Endothelial cell of umbilical vein (primary cell): ENCODE measurements at regions not wholly inside any gene's neighbourhood (a gene's known extent, or its start where the extent isn't known, plus 50 kb on each side); places are given as distances from the start of the nearest gene placed in this dataset.

Experiments
- BruUV-seq: library from RNA; stranded (reverse); fragments of 400-500 nt; replicated peaks from 2 replicates; lab custom pipeline; 2021; lab: Mats Ljungman, UMichigan
- CTCF ChIA-PET: fragments of 300-600, 350-600 bp; sonication (Branson Sonifier 250); formaldehyde crosslinking; loops from one replicate; lab custom pipeline; 2021; ENCODE audit warnings: antibody characterized with exemption, inconsistent platforms; lab: Charles Lee
- POLR2A ChIA-PET: fragments of 300-600, 350-600 bp; sonication (Branson Sonifier 250); formaldehyde crosslinking; loops from one replicate; lab custom pipeline; 2021; ENCODE audit warnings: antibody characterized with exemption, inconsistent platforms; lab: Charles Lee
- DNase-seq: peaks from one replicate; pipeline ENCODE4 v3.0.0-alpha.2; 2011; ENCODE audit warnings: low read depth, low spot score
- FAIRE-seq: peaks from 2 replicates; lab custom pipeline; 2011; peaks lifted over from hg19 to GRCh38; lab: Jason Lieb, UNC
- H2AFZ ChIP-seq: 2 replicates; pipeline ENCODE4 v1.6.0; 2012; ENCODE audit warnings: low read depth, low read length, control low read depth, inconsistent platforms
- H3K27ac ChIP-seq: 2 replicates; pipeline ENCODE4 v1.5.1; 2011; ENCODE audit warnings: low read depth, mild to moderate bottlenecking, control low read depth, low read length, moderate library complexity; ENCODE audit not compliant: insufficient read depth
- H3K27me3 ChIP-seq, 2 experiments: 2 replicates each; pipeline versions ENCODE4 v1.6.0 to v1.6.1; 2011; ENCODE audit warnings: low read length in 2 of 2, mixed read lengths in 1 of 2; ENCODE audit not compliant: control insufficient read depth in 2 of 2, insufficient read depth in 2 of 2
- H3K36me3 ChIP-seq, 2 experiments: 2 replicates in 1 of 2; 3 replicates in 1 of 2; pipeline ENCODE4 v1.5.1; 2011; ENCODE audit warnings: low read length in 2 of 2, mild to moderate bottlenecking in 1 of 2, moderate library complexity in 1 of 2; ENCODE audit not compliant: control insufficient read depth in 2 of 2, insufficient read depth in 2 of 2; ENCODE audit errors: extremely low read depth in 1 of 2
- H3K4me1 ChIP-seq: 3 replicates; pipeline ENCODE4 v1.5.1; 2011; ENCODE audit warnings: mild to moderate bottlenecking, low read length; ENCODE audit not compliant: control insufficient read depth, insufficient read depth; ENCODE audit errors: extremely low read depth
- H3K4me2 ChIP-seq: 2 replicates; pipeline ENCODE4 v1.6.1; 2011; ENCODE audit warnings: low read length, control low read depth, mixed read lengths; ENCODE audit not compliant: insufficient read depth
- H3K4me3 ChIP-seq, 3 experiments: fragments of 200-600 bp in 1 of 3; sonication (generic), shearing (Covaris generic) in 1 of 3; replicated peaks in 1 of 3; 2 replicates each; pipeline ENCODE4 v1.5.1; 2011 to 2016; ENCODE audit warnings: control low read depth in 3 of 3, low read length in 3 of 3, mild to moderate bottlenecking in 2 of 3, inconsistent platforms in 1 of 3, low read depth in 1 of 3, moderate library complexity in 1 of 3; ENCODE audit not compliant: insufficient read depth in 1 of 3
- H3K79me2 ChIP-seq: 2 replicates; pipeline ENCODE4 v1.6.0; 2012; ENCODE audit warnings: low read length, inconsistent platforms; ENCODE audit not compliant: control insufficient read depth, insufficient read depth
- H3K9ac ChIP-seq: replicated peaks from 2 replicates; pipeline ENCODE3; 2011; ENCODE audit warnings: low read length, control low read depth; ENCODE audit not compliant: insufficient read depth; ENCODE audit errors: extremely low read depth
- H3K9me1 ChIP-seq: replicated peaks from 3 replicates; pipeline ENCODE4 v1.6.0; 2011; ENCODE audit warnings: mild to moderate bottlenecking, low read length; ENCODE audit not compliant: control insufficient read depth, insufficient read depth; ENCODE audit errors: extremely low read depth
- H3K9me3 ChIP-seq: replicated peaks from 2 replicates; pipeline ENCODE4 v1.5.1; 2012; ENCODE audit warnings: low read length, inconsistent platforms; ENCODE audit not compliant: control insufficient read depth, insufficient read depth
- H4K20me1 ChIP-seq: replicated peaks from 2 replicates; pipeline ENCODE3; 2011; ENCODE audit warnings: mild to moderate bottlenecking, low read length; ENCODE audit not compliant: control insufficient read depth, insufficient read depth; ENCODE audit errors: extremely low read depth
- CTCF ChIP-seq, 2 donors: IDR thresholded peaks; 1 replicate in 1 of 2; 2 replicates in 1 of 2; pipeline ENCODE4 v1.5.1; 2011; ENCODE audit warnings: low read length in 2 of 2, mild to moderate bottlenecking in 2 of 2, moderate library complexity in 2 of 2, control low read depth in 1 of 2, inconsistent platforms in 1 of 2, low read depth in 1 of 2; ENCODE audit not compliant: insufficient read depth in 1 of 2; ENCODE audit errors: extremely low read depth in 1 of 2
- EZH2 ChIP-seq: IDR thresholded peaks from 2 replicates; pipeline ENCODE4 v1.6.1; 2012; ENCODE audit warnings: borderline replicate concordance, low read depth, mild to moderate bottlenecking, moderate library complexity, low read length, inconsistent platforms; ENCODE audit not compliant: severe bottlenecking
- FOS ChIP-seq: IDR thresholded peaks from 2 replicates; pipeline ENCODE4 v1.6.1; 2011; ENCODE audit warnings: mild to moderate bottlenecking, low read length, moderate library complexity, borderline replicate concordance; ENCODE audit not compliant: insufficient read depth
- GATA2 ChIP-seq: IDR thresholded peaks from 2 replicates; pipeline ENCODE4 v1.7.0; 2011; ENCODE audit warnings: low read depth, mild to moderate bottlenecking, moderate library complexity, mixed read lengths, low read length; ENCODE audit not compliant: insufficient read length, insufficient read depth
- JUN ChIP-seq: IDR thresholded peaks from 2 replicates; pipeline ENCODE4 v1.6.1; 2011; ENCODE audit warnings: borderline replicate concordance, low read depth; ENCODE audit not compliant: insufficient read length, insufficient read depth
- MAX ChIP-seq: IDR thresholded peaks from 2 replicates; pipeline ENCODE4 v1.6.1; 2011; ENCODE audit not compliant: insufficient read depth, insufficient read length
- MYC ChIP-seq: IDR thresholded peaks from one replicate; pipeline ENCODE4 v1.6.1; 2011; ENCODE audit warnings: mild to moderate bottlenecking, low read depth, low read length
- POLR2A ChIP-seq: IDR thresholded peaks from 2 replicates; pipeline ENCODE4 v1.6.1; 2012; ENCODE audit warnings: low read depth, mild to moderate bottlenecking, control low read depth, low read length
- POLR2AphosphoS5 ChIP-seq: IDR thresholded peaks from 2 replicates; pipeline ENCODE4 v1.6.1; 2012; ENCODE audit warnings: low read depth, mild to moderate bottlenecking, control low read depth, low read length, moderate library complexity; ENCODE audit not compliant: insufficient read depth
- dilution Hi-C: fragments of 300-500 bp; cut with MboI; formaldehyde crosslinking; loops from one replicate; pipeline ENCODE4 v1.15.0; 2019; ENCODE audit warnings: low sequenced_read_pairs; ENCODE audit not compliant: extremely low pct_ligation_motif_present
- intact Hi-C: fragments of 100-400 bp; cut with micrococcal nuclease; formaldehyde crosslinking; loops from one replicate; pipeline ENCODE4 v1.10.0; 2022

- CTCF ChIA-PET = no interaction called here
- no TSS peak for BruUV-seq
These were observed 97.1 kb upstream of the DAB1 start for GRCh38 chr1:57520743-57521515.

GRCh38 chr1:57518496-57518895 lies 94.6 kb upstream of the DAB1 start:
- no peaks in the 10 kb centered on the region for H3K36me3 ChIP-seq
- ChIA-PET CTCF (no interaction called here), POLR2A (no interaction called here)
- no peaks in the 10 kb centered on the region for H4K20me1 ChIP-seq
- peaks cover 4% of the 10 kb centered on the region for H3K9me3 ChIP-seq
- H3K9me1 ChIP-seq = no peaks in the 10 kb centered on the region
- H2AFZ ChIP-seq = no peak overlapping the region
- no peak overlapping the region for H3K27ac ChIP-seq
- dilution Hi-C loops = no loop called here
- DNase-seq (no peak), FAIRE-seq (no peak)
- H3K4me1 ChIP-seq = no peaks in the 10 kb centered on the region
- H3K27me3 ChIP-seq = no peaks in the 10 kb centered on the region
- H3K4me3 ChIP-seq = no peak overlapping the region
- no peak overlapping the region for H3K4me2 ChIP-seq
- intact Hi-C loops = no loop called here
- no peak overlapping the region for H3K9ac ChIP-seq
- H3K79me2 ChIP-seq = no peaks in the 10 kb centered on the region
- TF ChIP-seq POLR2A (no peak), JUN (no peak), GATA2 (no peak), MYC (no peak), FOS (no peak), MAX (no peak), POLR2AphosphoS5 (no peak), CTCF (IDR thresholded peaks at IDR 0.05; ENCODE audit: extremely low read depth in 1 of 2, insufficient read depth in 1 of 2, low read depth in 1 of 2, low read length in 2 of 2) (no peak), EZH2 (no peak)
- BruUV-seq = no TSS peak

More at GRCh38 chr1:57520743-57521515, 97.1 kb upstream of the DAB1 start:
- Histone ChIP-seq H3K27me3 (no peaks in the 10 kb centered on the region), H3K9me3 (peaks cover 2% of the 10 kb centered on the region), H3K9ac (no peak overlapping the region), H3K4me3 (no peak overlapping the region), H3K4me1 (no peaks in the 10 kb centered on the region), H4K20me1 (no peaks in the 10 kb centered on the region), H3K4me2 (no peak overlapping the region), H3K79me2 (no peaks in the 10 kb centered on the region), H3K36me3 (no peaks in the 10 kb centered on the region), H3K9me1 (no peaks in the 10 kb centered on the region), H2AFZ (no peak overlapping the region), H3K27ac (no peak overlapping the region)
- FAIRE-seq = no peak
- no peak for TF ChIP-seq JUN
- dilution Hi-C loops = no loop called here
- POLR2A ChIA-PET = no interaction called here
- no peak for DNase-seq
- intact Hi-C loops = no loop called here
